ENCODE measurements at regions not wholly inside any gene's neighbourhood (a gene's known extent, or its start where the extent isn't known, plus 50 kb on each side); places are given as distances from the start of the nearest gene placed in this dataset.

DNA sequence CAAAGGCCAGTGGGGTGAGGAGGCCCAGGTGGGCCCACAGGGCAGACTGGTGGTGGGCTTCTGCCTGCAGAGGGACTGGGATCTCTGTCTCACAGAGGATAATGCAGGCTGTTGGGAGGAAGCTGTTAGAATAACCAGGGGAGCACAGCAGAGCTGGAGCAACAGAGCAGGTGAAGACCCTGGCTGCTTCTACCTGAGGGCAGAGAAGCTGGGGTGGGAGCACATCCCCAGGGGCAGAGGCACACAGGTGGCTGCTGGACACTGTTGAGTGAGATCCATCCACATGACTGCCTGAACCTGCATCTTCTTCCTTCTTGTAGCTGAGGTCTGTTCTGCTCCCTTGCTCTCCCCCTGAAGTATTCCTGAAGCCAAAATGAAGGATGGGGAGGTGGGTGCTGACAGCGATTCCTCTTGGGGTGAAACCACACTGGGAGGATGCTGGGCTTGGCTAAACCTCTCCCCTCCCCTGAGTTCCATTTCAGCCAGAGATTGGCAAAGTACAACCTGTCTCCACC, 1725.0 kb downstream of the TP53TG3F start (continued):
- TF ChIP-seq HMGN3 (IDR thresholded peaks at IDR 0.05; ENCODE audit: borderline replicate concordance, extremely low read depth, insufficient read length, low read depth, low read length): no peak
- no peak for TF ChIP-seq SPI1 (IDR thresholded peaks at IDR 0.05; ENCODE audit: borderline replicate concordance, low read depth, low read length)
- no peak for TF ChIP-seq BRD9 (IDR thresholded peaks at IDR 0.05; ENCODE audit: low read depth, partially characterized antibody)
- no peak for TF ChIP-seq FOXA1 (IDR thresholded peaks at IDR 0.05; ENCODE audit: borderline replicate concordance)
- TF ChIP-seq PYGO2 (tag; IDR thresholded peaks at IDR 0.05): no peak
- TF ChIP-seq, protein P1, sequence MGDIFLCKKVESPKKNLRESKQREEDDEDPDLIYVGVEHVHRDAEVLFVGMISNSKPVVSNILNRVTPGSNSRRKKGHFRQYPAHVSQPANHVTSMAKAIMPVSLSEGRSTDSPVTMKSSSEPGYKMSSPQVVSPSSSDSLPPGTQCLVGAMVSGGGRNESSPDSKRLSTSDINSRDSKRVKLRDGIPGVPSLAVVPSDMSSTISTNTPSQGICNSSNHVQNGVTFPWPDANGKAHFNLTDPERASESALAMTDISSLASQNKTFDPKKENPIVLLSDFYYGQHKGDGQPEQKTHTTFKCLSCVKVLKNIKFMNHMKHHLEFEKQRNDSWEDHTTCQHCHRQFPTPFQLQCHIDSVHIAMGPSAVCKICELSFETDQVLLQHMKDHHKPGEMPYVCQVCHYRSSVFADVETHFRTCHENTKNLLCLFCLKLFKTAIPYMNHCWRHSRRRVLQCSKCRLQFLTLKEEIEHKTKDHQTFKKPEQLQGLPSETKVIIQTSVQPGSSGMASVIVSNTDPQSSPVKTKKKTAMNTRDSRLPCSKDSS (IDR thresholded peaks at IDR 0.05; ENCODE audit: low read depth, partially characterized antibody): no peak
- TF ChIP-seq SMARCC2 (IDR thresholded peaks at IDR 0.05; ENCODE audit: low read depth): no peak

DNA sequence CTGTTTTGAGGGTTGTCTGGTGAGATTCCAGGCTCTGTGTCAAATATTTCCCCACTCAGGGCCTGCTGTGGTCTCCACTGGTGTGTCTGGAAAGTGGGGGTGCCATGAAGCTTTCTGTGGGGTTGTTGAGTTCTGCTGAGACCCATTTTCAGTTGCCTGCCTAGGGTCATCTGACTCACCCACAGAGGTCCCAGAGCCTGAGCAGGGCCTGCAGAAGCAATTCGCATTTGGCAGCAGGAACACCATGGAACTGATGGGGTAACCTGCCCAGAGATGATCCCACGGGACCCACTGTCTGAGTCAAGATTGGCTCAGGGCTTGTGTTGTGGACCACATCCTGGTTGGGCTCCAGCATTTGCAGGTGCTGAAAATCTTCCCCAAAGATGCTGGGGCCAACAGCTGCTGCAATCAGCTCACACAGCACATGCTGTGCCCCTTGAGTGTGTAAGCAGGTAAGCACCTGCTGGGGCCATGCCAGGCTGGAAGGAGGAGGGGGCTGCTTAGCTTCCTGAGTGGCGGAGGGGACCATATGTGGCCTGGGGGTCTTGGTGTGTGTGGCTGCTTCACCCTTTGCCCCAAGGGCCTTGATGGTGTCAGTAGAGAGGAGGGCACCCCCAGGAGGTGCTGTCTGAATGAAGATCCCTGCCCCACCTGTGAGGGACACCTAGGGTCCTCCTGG, 1726.1 kb downstream of the TP53TG3F start:
- no peaks in the 10 kb centered on the region for H3K36me3 ChIP-seq (ENCODE audit: control insufficient read depth, insufficient read depth, low read length)
- H3K9ac ChIP-seq (ENCODE audit: insufficient read depth in 1 of 2, low read depth in 2 of 2, low read length in 2 of 2): no peak overlapping the region
- no peak overlapping the region for H3K27ac ChIP-seq (ENCODE audit: extremely low read depth, low read depth, low read length)
- H4K20me1 ChIP-seq (replicated peaks; ENCODE audit: control insufficient read depth, insufficient read depth, low read length): no peaks in the 10 kb centered on the region
- no peak overlapping the region for H3K4me2 ChIP-seq (ENCODE audit: insufficient read depth, low read length)
- no peaks in the 10 kb centered on the region for H3K9me1 ChIP-seq (ENCODE audit: control insufficient read depth, insufficient read depth, low read length)
- DNase-seq (ENCODE audit: extremely low read depth in 1 of 4, low spot score in 3 of 4): no peak
- CTCF ChIA-PET (ENCODE audit: low intra/inter-chr PET ratio): no interaction called here
- ATAC-seq: no peak
- no TSS peak for BruUV-seq (replicated peaks)
- in situ Hi-C loops (cut with MboI): no loop called here
- 0% methylated on average over 3 of the region's 3 CpGs for WGBS (ENCODE audit: insufficient coverage, low coverage, missing lambda C conversion rate)
- no peaks in the 10 kb centered on the region for H3K79me2 ChIP-seq (ENCODE audit: control insufficient read depth, insufficient read depth, low read length)
- intact Hi-C loops (cut with micrococcal nuclease): no loop called here
- no peak overlapping the region for H3K4me3 ChIP-seq
- no peaks in the 10 kb centered on the region for H3K9me3 ChIP-seq (replicated peaks; ENCODE audit: control insufficient read depth, insufficient read depth, low read depth, low read length)
- no peaks in the 10 kb centered on the region for H3K27me3 ChIP-seq (ENCODE audit: control insufficient read depth in 2 of 2, insufficient read depth in 2 of 2, low read length in 2 of 2)
- FAIRE-seq: no peak
- no peak overlapping the region for H2AFZ ChIP-seq (ENCODE audit: low read depth, low read length)
- H3K4me1 ChIP-seq (replicated peaks in 1 of 2; ENCODE audit: control insufficient read depth in 2 of 2, insufficient read depth in 2 of 2, low read length in 2 of 2): no peaks in the 10 kb centered on the region
- POLR2A ChIA-PET: no interaction called here
- TF ChIP-seq MYBL2 (IDR thresholded peaks at IDR 0.05; ENCODE audit: low read depth) (no peak), MYBL2 (CRISPR knock-in tag; IDR thresholded peaks at IDR 0.05; ENCODE audit: borderline replicate concordance) (no peak), ZNF165 (CRISPR knock-in tag; IDR thresholded peaks at IDR 0.05; ENCODE audit: borderline replicate concordance) (no peak), MBD2 (IDR thresholded peaks at IDR 0.05; ENCODE audit: borderline replicate concordance, low read depth) (no peak), SUPT5H (IDR thresholded peaks at IDR 0.05) (no peak), ZNF79 (CRISPR knock-in tag; IDR thresholded peaks at IDR 0.05; ENCODE audit: low read depth) (no peak), SMARCE1 (IDR thresholded peaks at IDR 0.05) (no peak), GATAD2A (IDR thresholded peaks at IDR 0.05) (no peak)
- TF ChIP-seq, protein P2, sequence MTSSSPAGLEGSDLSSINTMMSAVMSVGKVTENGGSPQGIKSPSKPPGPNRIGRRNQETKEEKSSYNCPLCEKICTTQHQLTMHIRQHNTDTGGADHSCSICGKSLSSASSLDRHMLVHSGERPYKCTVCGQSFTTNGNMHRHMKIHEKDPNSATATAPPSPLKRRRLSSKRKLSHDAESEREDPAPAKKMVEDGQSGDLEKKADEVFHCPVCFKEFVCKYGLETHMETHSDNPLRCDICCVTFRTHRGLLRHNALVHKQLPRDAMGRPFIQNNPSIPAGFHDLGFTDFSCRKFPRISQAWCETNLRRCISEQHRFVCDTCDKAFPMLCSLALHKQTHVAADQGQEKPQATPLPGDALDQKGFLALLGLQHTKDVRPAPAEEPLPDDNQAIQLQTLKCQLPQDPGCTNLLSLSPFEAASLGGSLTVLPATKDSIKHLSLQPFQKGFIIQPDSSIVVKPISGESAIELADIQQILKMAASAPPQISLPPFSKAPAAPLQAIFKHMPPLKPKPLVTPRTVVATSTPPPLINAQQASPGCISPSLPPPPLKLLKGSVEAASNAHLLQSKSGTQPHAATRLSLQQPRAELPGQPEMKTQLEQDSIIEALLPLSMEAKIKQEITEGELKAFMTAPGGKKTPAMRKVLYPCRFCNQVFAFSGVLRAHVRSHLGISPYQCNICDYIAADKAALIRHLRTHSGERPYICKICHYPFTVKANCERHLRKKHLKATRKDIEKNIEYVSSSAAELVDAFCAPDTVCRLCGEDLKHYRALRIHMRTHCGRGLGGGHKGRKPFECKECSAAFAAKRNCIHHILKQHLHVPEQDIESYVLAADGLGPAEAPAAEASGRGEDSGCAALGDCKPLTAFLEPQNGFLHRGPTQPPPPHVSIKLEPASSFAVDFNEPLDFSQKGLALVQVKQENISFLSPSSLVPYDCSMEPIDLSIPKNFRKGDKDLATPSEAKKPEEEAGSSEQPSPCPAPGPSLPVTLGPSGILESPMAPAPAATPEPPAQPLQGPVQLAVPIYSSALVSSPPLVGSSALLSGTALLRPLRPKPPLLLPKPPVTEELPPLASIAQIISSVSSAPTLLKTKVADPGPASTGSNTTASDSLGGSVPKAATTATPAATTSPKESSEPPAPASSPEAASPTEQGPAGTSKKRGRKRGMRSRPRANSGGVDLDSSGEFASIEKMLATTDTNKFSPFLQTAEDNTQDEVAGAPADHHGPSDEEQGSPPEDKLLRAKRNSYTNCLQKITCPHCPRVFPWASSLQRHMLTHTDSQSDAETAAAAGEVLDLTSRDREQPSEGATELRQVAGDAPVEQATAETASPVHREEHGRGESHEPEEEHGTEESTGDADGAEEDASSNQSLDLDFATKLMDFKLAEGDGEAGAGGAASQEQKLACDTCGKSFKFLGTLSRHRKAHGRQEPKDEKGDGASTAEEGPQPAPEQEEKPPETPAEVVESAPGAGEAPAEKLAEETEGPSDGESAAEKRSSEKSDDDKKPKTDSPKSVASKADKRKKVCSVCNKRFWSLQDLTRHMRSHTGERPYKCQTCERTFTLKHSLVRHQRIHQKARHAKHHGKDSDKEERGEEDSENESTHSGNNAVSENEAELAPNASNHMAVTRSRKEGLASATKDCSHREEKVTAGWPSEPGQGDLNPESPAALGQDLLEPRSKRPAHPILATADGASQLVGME (CRISPR knock-in tag; IDR thresholded peaks at IDR 0.05): no peak

All from K562 (cell line).